NCI-H146 (cell line): ENCODE measurements at regions not wholly inside any gene's neighbourhood (a gene's known extent, or its start where the extent isn't known, plus 50 kb on each side); places are given as distances from the start of the nearest gene placed in this dataset.
"Not testable (repeated sequence)": the region's sequence is repeated elsewhere in the genome, so short reads cannot be mapped to it uniquely, and the experiment has no call there.

ENCODE experiments used
- DNase-seq: peaks from one replicate; lab custom pipeline; 2025; lab: John Stamatoyannopoulos, UW

DNA sequence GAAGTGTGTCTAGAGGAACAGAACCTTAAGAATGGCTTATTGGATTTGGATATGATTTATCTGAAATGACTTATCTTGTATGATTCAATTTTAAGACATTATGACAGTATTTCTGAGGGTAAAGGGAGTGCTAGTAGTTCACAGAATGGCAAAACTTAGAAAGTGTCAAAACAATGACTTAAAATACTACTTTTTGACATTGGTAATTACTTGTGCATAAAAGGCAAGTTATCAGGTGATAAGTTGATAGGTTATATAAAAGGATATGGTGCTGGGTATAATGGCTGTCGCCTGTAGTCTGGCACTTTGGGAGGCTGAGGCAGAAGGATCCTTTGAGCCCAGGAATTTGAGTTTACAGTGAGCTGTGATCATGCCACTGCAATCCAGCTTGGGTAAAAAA, 494.4 kb downstream of the CDH9 start:
- no peak for DNase-seq

DNA sequence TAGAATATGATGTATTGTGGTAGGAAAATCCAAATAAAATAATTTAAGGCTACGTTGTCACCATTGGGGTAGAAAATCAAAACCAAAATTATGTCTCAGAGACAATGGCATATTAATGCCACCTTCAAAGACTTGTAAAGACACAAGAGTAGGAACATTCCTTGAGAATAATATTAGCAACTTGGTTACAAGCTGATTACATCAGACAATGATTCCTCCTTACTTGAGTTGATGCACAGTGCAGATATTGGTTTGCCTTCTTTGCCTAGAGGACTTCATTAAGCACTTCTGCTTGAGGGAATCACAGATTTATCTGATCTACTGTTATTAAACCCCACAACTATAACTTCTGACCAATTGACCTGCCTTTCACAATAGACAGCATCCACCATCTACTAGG, 500.2 kb downstream of the CDH9 start:
- no peak for DNase-seq

DNA sequence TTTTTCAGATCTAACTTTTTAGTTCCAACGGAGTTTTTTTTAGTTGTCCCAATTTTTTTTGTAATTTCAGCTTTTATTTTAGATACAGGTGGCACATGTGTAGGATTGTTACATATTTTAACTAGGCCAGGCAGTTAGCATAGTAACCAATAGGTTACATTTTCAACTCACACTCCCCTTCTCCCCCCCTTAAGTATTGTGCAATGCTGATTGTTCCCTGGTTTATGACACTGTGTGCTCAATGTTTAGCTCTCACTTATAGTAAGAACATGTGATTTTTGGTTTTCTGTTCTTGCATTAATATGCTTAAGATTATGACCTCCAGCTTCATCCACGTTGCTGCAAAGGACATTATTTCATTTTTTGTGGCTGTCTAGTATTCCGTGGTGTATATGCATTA, 503.2 kb downstream of the CDH9 start:
- DNase-seq = no peak

DNA sequence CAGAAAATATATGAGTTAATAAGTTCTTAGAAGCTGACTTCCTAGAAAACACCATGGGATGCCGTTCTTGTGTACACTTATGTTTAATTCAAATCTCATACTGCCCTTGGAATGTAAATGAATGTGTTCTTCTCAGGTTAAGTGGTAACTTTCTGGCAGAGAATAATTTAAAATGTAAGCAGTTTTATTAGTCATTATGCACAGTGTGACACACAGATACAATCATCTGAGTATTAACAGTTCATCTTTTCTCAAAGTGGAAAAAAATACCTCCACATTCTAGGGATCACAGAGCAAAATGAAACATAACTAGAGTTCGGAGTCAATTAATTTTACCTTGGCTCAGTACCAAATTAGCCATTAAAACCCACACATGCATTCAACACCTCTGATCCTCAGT, 508.1 kb downstream of the CDH9 start:
- no peak for DNase-seq

DNA sequence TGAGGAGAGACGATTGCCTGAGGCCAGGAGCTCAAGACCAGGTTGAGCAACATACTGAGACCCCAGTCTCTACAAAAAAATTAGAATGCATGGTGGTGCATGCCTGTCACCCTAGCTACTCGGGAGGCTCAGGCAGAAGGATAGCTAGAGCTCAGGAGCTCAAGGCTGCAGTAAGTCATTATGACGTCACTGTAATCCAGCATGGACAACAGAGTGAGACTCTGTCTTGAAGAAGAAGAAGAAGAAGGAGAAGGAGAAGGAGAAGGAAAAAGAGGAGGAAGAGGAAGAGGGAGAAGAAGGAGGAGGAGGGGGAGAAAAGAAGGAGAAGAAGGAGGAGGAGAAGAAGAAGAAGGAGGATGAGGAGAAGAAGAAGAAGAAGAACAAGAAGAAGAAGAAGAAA, 519.1 kb downstream of the CDH9 start:
- no peak for DNase-seq

DNA sequence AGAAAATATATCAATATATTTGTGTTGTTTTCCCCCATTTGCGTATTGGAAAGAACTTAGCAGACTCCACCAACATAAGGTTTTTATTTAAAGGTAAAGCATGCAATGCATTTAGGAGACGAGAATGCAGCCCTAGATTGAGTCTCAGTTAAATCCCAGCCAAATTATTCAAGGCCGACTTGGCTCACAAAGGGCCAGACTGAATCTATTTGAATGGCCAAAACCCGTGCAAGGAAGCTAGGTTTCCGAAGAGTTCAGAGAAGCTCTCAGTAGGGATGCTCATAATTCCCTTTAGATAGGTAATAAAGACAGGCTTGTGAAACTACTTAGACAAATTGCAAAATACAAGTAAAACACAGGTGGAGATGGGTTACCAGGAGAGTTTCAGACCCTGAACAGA, 520.3 kb downstream of the CDH9 start:
- DNase-seq = no peak

DNA sequence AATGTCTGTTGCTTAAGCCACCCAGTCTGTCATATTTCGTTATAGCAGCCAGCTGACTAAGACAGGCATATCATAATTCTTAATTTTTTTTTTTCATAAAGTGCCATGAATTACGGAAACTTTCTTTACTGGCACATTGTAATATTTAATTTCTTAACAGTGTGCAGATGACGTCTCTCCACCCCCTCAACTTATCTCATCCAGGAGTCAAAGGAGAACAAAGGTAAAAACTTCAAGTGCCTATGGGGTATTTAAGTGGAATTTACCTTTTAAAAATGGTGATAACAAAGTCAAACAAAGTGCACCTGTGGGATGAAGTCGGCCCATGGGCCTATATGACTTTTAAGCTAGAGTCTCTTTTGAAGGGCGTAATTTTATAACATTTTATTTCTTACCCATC, 539.4 kb downstream of the CDH9 start:
- DNase-seq = no peak

DNA sequence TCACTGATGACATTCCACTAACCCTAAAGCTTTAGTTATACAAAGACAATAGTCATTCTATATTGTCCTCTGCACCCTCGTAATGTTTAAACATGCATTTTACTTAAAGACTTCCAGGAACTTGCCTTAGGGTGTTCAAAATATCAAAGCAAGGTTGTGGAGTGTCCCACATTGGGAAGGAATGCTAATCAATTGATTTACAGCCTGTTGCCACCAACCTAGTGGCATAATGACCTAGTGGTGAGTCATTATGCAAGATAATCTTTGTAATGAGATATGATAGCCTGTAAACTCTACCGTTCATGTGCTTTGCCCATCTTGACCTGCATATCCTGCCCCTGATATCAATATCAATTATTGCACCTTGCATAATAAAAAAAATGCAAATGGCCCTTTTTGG, 542.9 kb downstream of the CDH9 start:
- DNase-seq = no peak

DNA sequence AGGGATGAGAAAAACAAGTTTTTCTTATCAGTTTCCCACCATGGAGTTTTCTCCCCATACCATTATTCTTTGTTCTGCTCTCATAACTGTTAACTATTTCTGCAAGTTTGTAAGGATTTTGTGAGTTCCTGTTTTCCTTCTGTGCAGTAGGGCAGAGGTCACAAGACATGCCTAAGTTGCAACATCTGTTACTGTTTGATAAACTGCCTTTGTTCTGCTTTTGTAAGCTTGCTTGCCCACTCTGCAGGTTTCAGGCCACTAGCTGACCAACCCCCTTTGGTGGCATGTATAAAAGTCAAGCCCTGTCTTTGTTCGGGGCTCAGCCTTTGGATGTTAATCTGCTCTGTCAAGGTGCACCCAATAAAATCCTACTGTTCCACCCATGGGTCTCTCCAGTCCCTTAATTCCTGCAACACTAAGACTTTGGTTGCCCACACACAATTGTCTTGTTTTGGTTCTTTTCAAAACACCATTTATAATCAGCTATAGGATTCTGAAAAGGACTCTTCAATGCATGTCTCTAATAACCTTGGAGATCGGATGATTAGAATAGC, 545.4 kb downstream of the CDH9 start:
- DNase-seq = no peak

DNA sequence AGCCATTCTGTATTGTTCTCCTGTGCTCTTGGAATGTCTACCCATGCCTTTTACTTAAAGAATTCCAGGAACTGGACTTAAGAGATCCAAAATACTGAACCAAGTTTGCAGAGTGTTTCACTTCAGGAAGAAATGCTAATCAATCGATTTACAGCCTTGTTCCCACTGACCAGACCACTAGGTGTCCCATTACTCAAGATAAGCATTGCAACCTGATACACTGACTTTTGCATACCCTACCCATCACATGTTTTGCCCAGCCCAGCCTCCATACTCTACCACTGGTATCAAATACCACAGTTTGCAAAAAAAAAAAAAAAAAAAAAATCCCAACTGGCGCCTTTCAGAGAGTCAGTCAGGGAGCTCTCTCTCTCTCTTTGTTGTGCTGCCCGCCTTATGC, 550.8 kb downstream of the CDH9 start:
- DNase-seq = no peak

DNA sequence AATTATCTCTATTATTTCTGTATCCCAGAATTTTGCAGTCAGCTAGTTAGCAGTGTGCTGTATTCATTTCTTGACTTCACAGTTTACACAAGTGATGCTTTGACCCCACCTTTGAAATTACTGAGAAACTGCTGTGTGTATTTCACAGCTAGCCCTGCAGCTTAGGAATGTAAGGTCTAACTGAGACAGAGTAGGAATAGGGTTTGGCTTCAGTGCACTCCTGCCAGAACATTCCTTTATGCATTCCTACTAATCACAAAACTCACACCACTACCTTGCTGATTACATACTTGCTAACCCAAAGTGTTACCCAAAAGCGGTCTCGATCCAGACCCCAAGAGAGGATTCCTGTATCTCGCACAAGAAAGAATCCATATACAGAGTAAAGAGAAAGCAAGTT, 551.8 kb downstream of the CDH9 start:
- DNase-seq = no peak

DNA sequence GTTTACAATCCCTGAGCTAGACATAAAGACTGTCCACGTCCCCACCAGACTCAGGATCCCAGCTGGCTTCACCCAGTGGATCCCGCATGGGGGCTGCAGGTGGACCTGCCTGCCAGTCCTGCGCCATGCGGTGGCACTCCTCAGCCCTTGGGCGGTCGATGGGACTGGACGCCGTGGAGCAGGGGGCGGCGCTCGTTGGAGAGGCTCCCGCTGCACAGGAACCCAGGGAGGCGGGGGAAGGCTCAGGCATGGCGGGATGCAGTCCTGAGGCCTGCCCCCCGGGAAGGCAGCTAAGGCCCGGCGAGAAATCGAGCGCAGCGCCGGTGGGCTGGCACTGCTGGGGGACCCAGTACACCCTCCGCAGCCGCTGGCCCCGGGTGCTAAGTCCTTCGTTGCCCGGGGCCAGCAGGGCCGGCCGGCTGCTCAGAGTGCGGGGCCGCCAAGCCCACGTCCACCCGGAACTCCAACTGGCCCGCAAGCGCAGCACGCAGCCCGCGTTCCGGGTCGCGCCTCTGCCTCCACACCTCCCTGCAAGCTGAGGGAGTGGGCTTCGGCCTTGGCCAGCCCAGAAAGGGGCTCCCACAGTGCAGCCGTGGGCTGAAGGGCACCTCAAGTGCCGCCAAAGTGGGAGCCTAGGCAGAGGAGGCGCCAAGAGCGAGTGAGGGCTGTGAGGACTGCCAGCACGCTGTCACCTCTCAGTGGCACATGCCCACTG, 553.1 kb downstream of the CDH9 start:
- DNase-seq = not testable (repeated sequence)

DNA sequence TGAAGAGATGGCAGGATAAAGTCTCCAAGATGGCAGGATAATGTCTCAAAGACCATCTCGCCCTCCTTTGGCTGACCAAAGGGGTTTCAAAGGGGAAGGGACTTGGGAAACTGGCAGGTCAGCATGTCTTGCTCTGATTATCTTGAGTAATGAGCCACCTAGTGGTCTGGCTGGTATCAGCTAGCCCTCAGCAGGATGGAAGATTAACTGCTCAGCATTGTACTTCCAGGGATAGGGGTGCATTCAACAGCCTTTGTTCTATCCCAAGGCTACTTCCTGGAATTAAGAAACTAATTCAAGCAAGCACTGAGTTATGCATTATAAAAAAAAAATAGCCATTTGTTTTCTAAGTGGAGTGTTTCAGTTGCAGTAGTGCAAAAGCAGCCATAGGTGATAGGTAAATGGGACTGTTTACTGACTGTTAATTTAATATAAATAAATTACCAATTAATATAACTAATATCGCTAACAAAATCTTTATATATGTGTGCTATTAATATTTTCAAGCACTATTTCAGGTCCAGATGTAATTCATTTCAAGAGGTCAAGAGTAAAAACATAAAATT, 555.5 kb downstream of the CDH9 start:
- peak; percentile 57 for DNase-seq

DNA sequence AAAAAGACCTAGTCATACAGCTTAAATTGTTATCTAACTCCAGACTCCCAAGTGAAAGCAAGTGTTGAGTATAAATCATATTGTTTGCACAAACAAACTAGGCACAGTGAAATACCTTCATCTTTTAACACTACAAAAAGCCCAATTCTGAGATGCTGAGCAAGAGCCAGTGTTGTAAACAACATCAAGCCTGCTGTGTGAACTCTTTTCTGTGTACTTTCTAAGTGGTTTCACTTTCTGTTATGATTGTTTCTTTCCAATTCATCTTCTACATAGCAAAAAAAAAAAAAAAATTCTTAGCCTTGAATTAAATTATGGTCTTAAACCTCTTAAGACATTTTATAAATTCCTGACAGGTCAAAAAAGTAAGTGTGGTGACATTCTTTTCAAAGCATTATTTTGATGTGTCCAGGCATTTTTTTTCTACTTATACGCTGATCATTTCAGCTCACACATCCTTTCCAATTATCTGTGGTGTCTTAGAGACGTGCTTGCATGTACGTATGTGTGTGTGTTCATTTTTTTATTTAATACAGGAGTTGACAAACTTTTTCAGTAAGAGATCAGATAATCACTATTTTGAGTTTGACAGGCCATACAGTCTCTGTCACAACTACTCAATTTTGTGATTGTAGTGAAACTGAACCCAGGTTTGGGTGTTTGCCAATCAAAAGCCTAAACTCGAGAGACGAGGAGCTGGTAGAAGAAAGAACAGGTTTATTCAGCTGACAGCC, 556.1 kb downstream of the CDH9 start:
- no peak for DNase-seq

DNA sequence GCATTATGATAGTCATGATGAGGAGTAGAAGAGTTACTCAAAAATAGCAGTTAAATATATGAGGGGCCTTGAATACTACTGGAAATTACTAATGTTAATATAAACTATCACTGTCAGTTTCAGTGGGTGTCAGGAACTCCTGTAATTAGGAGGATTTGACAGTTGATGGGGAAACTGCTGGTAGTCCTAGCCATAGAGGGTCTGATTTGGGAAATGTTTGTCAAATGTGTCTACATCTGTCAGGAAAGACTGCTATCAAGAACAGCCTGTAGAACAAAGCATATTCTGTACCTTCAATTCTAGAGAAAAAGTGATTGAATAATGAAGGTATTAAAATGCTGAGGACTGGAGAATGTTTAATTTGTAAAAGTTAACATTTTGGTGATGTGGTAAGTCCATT, 567.9 kb downstream of the CDH9 start:
- no peak for DNase-seq

DNA sequence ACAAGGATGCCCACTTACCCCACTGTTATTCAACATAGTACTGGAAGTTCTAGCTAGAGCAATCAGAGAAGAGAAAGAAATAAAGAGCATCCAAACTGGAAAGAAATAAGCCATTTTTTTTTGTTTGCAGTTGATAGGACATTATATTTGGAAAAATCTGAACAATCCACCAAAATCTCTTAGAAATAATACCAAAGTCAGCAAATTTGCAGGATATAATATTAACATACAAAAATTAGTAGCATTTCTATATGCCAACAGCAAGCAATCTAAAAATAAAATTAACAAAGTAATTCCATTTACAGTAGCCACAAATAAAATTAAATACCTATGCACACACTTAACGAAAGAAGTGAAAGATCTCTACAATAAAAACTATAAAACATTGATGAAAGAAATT, 599.3 kb downstream of the CDH9 start:
- no peak for DNase-seq

DNA sequence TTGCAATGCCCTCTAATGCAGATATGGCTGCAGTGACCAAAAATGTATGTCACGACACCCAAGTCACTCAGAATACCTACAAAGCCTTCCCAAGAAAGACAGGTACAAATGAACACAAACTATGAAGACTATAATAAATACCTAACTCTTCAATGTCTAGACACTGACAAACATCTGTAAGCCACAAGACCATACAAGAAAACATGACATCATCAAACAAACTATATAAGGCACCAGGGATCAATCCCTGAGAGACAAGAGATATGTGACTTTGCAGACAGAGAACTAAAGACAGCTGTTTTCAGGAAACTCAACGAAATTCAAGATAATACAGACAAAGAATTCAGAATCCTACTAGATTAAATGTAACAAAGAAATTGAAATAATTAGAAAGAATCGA, 603.7 kb downstream of the CDH9 start:
- DNase-seq = no peak

DNA sequence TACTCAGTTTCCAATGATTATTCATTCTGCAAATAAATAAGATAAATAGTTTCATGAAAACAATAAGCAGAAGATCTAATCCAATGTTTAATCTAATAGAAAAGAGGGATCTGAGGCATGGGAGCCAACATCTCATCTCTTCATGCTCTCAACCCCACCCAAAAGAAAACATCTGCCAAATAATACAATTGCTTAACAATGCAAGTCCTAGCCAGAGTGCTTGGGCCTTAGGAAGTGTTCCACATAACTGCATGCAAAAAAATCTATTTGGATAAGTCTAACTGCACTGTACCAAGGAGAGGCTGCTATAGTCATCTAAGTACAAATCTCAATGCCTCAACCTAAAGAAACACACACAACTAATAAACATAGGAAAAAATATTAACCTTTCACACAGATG, 606.0 kb downstream of the CDH9 start:
- DNase-seq = no peak

DNA sequence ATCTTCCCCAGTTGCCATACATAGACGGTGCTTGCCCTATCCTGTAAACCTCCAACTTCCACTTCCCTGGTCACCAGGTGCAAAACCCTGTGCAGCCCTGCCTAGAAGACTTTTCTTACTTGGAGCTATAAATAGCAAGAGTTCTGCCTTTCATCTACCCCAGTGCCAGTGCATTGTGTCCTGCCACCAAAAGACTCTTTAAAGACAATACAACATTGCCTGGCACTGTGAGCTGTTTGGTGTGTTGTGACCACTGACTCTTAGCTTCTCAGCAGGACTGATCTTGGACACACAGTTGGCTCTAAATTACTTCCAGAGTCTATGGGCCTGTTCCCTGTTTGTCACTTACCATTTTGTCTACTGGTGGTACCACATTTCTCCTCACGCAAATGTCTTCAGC, 608.1 kb downstream of the CDH9 start:
- DNase-seq = no peak

DNA sequence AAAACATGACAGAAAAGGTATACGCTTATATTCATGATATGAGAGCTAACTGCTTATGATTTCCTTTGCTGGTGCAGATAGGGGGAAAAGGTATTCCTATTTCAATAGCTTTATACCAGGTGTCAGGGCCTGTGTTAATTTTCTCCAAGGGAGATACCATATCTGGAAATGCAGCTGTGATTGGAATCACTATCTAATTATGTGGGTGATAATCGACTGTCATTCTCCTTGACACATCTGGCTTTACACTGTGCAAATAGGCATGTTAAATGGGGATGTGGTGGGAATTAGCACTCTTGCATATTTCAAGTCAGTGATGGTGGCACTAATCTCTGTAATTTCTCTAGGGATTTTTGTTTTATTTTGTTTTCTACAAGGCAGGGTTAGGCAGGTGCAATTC, 611.1 kb downstream of the CDH9 start:
- DNase-seq = no peak

DNA sequence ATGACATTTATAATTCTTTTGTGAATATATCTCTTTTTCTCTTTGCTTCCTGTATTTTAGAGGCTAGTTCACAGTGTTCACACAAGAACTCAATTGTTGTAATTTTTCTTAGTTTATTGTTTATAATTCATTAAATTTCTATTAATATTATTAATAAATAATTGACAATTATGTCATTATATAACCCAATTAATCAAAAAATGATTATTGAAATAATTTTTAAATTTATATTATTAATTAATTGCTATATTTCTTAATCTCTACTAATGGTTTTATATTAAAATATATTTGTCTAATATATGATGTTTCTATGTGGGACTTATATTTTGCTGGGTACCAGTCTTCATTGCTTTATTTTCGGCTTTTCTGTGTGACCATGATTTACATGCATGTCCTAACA, 618.4 kb downstream of the CDH9 start:
- DNase-seq = no peak

DNA sequence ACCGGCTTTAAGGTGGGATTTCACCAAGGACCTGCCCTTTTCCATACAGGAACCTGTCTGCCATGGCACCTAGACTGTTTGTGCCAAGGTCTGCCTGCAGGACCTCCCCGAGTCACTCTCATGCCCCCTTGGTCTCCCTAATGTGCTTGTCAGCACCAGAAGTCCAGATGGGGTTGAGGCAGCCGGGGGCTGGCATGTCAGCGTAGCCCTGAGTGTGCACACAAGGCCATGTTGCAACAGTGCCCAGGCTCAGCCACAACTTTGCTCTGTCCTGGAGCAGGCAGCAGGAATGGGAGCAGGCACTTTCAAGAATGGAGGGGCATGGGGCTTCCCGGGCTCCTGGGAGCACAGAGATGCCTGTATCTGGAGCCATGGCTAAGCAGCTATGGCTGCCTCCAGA, 621.5 kb downstream of the CDH9 start:
- no peak for DNase-seq
